Kidney epithelial cell (primary cell): ENCODE measurements at regions not wholly inside any gene's neighbourhood (a gene's known extent, or its start where the extent isn't known, plus 50 kb on each side); places are given as distances from the start of the nearest gene placed in this dataset.

ENCODE experiments used
- DNase-seq: peaks from one replicate; pipeline ENCODE4 v3.0.0-alpha.2; 2010; ENCODE audit warnings: low read depth
- H3K27me3 ChIP-seq: 2 replicates; pipeline ENCODE4 v1.6.0; 2011; ENCODE audit warnings: low read length; ENCODE audit not compliant: control insufficient read depth, insufficient read depth
- H3K36me3 ChIP-seq: 2 replicates; pipeline ENCODE4 v1.5.1; 2011; ENCODE audit warnings: low read length; ENCODE audit not compliant: control insufficient read depth, insufficient read depth
- H3K4me3 ChIP-seq: 2 replicates; pipeline ENCODE4 v1.5.1; 2011; ENCODE audit warnings: low read depth, mild to moderate bottlenecking, control low read depth, low read length
- TF ChIP-seq, protein P1 (sequence below): IDR thresholded peaks from 2 replicates; pipeline ENCODE4 v1.5.1; 2011; ENCODE audit warnings: mild to moderate bottlenecking, moderate library complexity, low read length, control low read depth, inconsistent platforms; ENCODE audit not compliant: insufficient read depth, poor library complexity, severe bottlenecking

DNA sequence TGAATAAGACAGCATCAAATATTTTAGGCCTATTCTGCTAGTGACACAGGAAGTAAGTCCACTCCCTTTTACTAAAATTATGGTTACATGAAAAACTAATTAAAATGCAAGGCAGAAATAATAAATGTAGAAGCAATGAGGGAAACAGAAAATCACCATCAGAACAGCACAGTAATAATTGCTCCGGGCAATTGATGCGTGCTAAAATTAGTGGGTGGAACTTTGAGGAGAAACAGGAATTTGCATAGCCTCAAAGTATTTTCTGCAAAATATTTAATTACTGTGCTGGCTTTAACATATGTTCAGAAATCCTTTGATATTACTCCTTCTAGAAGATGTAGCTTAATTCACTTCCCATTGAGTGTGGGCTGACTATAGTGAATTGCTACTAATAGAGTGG is 654.3 kb upstream of the RAB6C start:
- DNase-seq = no peak
- TF ChIP-seq, protein P1, sequence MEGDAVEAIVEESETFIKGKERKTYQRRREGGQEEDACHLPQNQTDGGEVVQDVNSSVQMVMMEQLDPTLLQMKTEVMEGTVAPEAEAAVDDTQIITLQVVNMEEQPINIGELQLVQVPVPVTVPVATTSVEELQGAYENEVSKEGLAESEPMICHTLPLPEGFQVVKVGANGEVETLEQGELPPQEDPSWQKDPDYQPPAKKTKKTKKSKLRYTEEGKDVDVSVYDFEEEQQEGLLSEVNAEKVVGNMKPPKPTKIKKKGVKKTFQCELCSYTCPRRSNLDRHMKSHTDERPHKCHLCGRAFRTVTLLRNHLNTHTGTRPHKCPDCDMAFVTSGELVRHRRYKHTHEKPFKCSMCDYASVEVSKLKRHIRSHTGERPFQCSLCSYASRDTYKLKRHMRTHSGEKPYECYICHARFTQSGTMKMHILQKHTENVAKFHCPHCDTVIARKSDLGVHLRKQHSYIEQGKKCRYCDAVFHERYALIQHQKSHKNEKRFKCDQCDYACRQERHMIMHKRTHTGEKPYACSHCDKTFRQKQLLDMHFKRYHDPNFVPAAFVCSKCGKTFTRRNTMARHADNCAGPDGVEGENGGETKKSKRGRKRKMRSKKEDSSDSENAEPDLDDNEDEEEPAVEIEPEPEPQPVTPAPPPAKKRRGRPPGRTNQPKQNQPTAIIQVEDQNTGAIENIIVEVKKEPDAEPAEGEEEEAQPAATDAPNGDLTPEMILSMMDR = no peak
- Histone ChIP-seq H3K36me3 (no peaks in the 10 kb centered on the region), H3K27me3 (no peaks in the 10 kb centered on the region), H3K4me3 (no peak overlapping the region)

DNA sequence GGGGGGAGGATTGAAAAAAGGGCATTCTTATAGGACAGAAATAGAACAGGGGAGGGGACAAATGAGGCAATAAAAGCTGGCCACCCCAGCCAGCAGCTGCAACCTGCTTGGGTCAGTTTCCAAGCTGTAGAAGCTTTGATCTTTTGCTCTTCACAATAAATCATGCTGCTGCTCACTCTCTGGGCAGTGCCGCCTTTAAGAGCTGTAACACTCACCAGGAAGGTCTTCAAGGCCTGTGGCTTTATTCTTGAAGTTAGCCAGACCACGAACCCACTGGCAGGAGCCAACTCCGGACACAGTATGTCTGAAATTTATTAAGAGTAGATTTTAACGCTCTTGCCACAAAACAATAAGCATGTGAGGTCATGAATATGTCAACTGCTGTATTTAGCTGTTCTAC is 649.9 kb upstream of the RAB6C start:
- H3K4me3 ChIP-seq = no peak overlapping the region
- no peak for DNase-seq

DNA sequence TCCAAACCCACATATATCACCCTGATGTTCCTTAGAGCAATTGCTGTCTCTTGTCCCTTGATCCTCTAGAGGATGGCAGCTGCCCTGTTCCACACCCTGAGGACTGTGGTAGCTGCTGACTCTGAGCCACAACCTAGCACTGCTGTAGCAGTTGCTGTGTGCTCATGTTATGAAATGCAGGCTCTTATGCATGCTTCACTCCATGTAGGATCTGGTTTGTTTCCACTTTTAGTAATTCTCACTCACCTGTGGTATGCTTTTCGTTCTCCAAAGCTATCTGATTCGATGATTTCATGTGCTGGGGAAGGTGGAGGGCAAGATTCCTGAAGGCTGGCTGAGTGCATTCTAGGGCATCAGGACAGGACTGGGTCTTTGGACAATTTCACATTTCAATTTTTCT is 649.0 kb upstream of the RAB6C start:
- DNase-seq = no peak
- Histone ChIP-seq H3K36me3 (no peaks in the 10 kb centered on the region), H3K4me3 (no peak overlapping the region), H3K27me3 (no peaks in the 10 kb centered on the region)
- TF ChIP-seq, protein P1 = no peak

More for the DNA sequence above, 649.9 kb upstream of the RAB6C start:
- H3K36me3 ChIP-seq = no peaks in the 10 kb centered on the region
- TF ChIP-seq, protein P1 = no peak
- no peaks in the 10 kb centered on the region for H3K27me3 ChIP-seq

DNA sequence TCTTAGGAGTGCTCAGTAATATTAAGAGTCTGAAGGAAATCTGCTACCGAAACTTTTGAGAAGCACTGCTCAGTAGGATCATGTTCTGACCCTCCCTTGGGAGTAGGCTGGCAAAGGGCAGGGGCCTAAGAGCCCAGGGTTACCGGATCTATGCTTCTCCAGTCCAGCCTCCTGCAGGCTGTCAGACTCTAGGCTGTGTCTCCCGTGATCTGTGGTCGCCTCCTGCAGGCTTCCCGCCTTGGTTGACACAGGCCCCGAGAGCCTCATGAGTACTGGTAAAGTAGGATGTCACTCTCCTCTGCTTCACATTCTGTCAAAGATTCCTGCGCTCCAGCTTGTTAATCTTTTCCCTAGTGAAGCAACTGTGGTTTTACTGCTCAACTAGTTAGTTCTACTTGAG is 647.8 kb upstream of the RAB6C start:
- DNase-seq = no peak
- Histone ChIP-seq H3K27me3 (no peaks in the 10 kb centered on the region), H3K36me3 (no peaks in the 10 kb centered on the region), H3K4me3 (no peak overlapping the region)
- TF ChIP-seq, protein P1 = no peak

DNA sequence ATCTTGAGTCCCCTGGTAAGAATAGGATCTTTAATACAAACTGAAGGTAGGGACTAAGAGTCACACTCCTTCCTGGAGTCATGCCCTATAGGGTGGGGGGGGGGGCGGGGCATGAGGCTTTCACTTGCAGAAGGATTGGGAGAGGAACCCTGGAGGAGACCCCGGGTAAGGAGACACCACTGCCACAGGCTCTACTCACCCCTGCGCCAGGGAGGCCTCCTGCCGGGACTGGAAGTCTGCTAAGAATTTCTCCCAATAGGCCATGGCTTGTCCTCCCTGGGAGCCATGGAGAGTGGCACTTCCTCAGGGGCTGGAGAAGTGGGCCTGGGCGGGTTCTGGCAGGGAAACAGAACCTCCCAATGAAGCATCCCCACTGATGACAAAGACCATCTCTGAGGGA is 645.3 kb upstream of the RAB6C start:
- H3K27me3 ChIP-seq = no peaks in the 10 kb centered on the region
- H3K36me3 ChIP-seq = no peaks in the 10 kb centered on the region
- TF ChIP-seq, protein P1 = no peak
- no peak for DNase-seq
- H3K4me3 ChIP-seq = no peak overlapping the region

DNA sequence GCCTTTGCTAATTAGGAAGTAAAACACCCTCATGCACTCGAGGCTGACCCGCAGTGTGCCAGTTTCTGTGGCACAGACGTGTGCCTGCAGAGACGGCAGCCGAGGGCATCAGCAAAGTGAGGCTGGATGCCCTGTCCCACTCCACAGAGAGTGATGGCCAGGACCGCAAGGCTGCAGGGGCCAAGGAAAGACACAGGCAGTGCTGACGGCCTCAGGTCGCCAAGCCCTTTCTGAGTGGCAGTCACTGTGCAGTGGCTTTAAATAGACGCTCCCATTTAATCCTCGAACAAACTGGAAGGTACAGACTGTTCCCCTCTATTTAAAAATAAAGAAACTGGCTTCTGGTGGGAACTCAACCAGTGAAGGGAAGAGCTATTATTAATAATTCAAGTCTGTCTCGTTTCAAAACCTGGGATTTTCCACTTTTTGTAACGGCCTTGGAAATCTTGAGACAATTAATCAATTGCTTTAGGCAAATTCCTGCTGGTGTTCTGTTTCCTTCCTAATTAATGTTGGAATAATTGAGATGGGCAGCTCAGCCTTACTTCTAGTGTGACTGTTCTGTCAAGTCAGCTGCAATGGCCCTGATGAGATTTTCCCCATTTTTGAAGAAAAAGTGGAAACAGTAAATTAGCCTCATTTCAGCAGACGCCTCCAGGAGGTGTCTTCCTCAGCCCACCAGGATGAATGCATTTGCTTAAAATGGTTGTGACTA is 644.6 kb upstream of the RAB6C start:
- TF ChIP-seq, protein P1 = no peak
- H3K36me3 ChIP-seq = no peaks in the 10 kb centered on the region
- no peaks in the 10 kb centered on the region for H3K27me3 ChIP-seq
- DNase-seq = no peak
- no peak overlapping the region for H3K4me3 ChIP-seq
